HL-60/S4 treated with phorbol 12-myristate 13-acetate at 8.2 ng/mL for 4 days and 3 days (cell line): ENCODE measurements at regions not wholly inside any gene's neighbourhood (a gene's known extent, or its start where the extent isn't known, plus 50 kb on each side); places are given as distances from the start of the nearest gene placed in this dataset.

ENCODE experiments used
- in situ Hi-C: fragments of 300-500 bp; cut with MboI; formaldehyde crosslinking; loops from 2 replicates; pipeline ENCODE4 v1.15.0; 2022; ENCODE audit warnings: low sequenced_read_pairs

DNA sequence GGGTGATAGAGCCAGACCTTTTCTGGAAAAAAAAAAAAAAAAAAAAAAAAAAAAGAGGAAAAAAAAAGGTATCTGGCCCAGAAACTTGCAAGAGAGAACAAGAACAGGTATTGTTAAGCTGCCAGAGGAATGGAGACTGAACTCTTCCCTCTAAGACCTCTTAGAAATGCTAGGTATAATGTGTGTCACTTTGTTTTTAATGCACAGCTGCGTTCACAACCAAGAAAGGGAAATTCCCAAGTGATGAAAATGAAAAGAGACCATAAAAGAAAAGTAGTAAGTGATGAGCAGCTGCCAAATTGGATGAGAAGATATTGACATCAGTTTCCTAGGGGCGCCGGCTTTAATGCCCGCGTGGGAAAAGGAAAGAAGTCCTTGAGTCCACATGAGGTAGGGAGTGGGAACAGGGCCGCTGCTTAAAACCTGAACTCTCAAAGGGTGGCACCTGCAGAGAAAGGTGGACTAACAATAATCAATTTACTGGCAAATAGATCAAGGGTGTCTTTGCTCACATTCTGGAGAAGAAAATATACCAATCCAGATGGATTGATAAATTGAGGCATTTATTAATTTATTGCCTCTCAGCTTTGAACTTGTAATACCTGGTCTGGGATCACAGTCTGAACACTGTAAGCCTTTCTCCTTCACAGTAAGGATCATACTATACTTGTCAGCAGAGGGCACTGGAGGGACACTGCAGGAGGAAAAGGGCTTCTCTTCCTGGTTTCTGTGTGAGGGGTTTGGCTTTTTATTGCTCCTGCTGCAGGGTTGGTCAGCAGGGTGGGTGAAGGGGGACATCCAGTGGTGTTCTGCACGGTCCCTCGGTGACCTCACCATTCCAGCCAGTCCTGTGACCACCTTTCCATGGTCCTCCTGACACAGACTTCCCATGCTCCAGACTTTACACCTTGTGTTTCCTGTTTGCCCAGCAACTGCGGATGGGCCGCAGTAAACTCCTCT, 131.6 kb downstream of the AQP9 start:
- in situ Hi-C loops, result no loop called here

DNA sequence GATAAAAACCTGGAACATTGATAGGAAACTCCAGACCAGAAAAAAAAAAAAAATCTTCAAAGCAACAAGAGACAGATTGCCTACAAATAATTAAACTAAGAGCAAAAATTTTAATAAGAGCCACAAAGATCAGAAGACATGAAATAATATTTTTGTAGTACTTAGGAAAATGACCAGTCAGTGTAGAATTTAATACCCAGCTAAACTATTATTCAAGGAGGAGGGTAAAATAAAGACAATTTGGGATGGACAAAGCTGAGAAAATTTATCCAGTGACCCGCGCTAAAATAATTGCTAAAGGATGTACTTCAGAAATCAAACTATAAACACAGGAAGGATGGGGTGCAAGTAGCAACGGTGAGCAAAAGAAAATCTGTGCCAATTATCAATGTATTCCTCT, 133.2 kb downstream of the AQP9 start:
- in situ Hi-C loops, result no loop called here

DNA sequence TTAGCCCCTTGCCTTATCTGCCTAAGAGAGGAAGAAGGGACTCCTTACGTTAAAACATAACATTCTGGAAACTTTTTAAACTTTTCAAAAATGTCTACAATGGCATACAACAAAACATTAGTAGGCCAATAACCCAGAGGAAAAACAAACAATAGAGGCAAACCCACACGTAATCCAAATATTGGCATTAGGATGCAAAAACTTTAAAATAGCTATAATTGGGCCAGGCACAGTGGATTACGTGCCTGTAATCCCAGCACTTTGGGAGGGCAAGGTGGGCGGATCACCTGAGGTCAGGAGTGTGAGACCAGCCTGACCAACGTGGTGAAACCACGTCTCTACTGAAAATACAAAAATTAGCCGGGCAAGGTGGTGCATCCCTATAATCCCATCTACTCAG, 134.9 kb downstream of the AQP9 start:
- in situ Hi-C loops, result no loop called here

DNA sequence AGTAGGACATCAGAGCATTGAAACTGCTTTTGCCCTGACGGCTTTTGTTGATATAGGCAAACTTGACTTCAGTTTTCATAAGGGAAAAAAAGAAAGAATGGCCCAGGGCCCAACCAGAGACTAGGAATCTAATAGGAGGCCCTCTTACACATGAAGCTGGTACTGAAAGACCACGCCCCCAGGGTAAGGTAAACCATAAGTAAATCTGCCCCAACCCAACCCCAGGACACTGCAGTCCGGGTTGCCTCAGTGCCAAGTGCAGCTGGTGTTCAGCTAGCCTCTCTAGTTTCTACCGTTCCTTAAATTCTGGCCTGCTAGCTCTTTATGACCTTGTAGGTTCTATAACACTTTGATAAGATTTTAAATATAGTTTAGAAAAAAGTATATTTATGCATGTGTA, 136.7 kb downstream of the AQP9 start:
- in situ Hi-C loops, result no loop called here

DNA sequence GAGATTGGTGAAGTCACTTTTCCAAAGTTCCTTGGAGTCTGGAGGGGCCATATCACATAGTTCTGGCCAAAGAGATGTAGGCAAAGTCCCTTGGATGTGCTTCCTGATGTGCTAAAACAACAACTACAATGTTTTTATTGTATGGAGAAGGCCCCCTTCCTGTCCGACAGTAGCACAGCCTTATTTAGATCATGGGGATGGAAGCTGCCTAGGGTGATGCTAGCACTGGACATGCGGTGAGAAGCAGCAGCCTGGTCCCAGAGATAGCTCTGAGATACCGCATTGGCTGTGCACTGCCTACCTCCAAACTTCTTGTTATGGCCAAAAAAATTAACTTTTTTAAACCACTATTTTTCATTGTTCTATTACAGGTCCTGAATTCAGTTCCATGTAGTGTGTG, 137.6 kb downstream of the AQP9 start:
- in situ Hi-C loops, result no loop called here

DNA sequence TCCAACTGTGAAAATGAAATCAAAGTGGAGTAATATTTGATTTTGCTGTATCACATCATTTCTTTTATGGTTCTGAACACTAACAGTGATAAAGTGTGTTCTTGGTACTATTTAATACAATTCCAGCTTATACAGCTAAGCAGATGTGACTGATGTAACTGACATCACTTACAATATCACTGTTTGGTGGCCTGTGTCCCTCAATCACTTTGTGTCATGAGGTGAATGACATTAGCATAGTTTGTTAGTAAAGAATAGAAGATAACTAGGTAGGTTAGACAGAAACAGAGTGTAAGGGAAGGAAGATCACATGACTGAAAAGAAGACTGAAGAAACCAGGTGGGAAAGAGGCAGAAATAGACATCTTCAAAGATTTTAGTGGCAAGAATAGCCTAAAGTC, 138.7 kb downstream of the AQP9 start:
- in situ Hi-C loops, result no loop called here

DNA sequence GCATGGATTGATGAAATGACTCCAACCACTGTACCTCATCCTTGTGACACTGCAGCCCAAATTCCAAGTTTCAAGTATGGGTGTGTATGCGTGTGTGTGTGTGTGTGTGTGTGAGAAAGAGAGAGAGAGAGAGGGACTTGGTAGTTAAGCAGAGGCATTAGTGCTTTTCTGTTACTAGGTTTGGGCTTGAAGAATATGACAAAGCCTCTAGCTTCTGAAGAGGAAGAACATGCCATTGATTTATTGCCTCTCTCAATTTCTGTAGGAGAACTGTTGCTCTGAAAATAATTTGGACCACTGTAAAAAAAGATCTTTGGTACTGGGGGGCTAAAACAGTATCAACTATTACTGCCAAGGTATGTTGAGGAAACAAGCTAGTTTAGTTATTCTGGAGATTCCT, 139.2 kb downstream of the AQP9 start:
- in situ Hi-C loops, result no loop called here

DNA sequence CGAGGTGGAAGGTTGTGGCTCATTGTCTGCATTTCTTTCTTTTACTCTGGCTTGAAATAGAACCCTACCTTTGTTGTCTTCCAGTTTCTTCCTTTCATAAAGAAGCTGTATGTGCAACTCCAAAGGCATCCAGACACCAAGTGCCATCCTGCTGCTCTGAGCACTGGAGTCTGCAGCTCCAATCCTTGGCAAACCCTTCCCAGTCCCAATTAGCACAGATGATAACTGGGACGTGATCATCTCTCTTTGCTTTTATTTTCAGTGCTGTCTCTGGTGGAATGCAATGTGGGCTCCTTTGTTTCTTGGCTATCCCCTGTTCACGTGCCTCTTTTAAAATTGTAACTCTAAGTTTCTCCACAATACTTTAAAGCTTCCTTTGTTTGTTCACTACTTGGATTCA, 140.9 kb downstream of the AQP9 start:
- in situ Hi-C loops, result no loop called here

DNA sequence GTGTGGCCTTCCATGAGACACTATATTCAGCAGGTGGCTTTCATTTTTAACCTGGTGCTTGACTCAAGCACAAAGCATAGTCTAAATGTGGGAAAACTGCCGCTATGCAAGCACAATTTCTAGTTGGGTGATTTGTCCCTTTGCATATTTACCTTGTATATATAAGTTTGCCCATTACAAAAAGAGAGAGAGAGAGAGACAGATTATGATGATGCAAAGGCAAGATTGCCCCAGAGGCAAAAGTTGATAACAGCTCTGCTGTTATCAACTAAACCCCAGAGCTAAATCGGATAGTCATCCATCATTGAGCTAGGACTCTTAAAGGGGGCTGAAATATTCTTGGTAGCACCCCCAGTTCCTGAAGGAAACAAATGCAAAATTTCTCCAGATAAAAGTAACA, 141.5 kb downstream of the AQP9 start:
- in situ Hi-C loops, result no loop called here

DNA sequence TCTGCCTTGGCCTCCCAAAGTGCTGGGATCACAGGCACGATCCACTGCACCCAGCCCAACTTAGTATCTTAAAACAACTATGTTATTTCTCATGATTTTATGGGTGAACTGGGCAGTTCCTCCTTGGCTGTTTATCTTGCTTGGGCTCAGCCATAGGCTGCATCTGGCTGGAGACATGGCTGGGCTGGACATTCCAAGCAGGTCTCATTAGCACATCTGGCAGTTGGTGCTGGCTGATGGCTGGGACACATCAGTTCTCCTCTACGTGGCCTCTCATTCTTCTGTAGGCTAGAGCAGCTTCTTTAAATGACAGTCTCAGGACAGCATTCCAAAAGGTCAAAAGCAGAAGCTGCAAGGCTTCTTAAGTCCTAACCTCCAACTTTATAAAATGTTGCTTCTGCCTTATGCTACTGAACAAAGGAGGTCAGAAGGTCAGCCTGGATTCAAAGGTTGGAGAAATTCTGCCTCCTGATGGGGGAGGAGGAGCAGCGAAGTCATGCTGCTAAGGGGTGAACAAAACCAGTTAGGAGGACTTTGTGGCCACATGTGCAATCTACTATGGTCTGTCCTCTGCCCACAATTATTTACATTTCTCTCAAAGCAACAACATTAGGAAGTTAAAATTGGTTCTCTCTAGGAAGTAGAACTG, 144.0 kb downstream of the AQP9 start:
- in situ Hi-C loops, result no loop called here

DNA sequence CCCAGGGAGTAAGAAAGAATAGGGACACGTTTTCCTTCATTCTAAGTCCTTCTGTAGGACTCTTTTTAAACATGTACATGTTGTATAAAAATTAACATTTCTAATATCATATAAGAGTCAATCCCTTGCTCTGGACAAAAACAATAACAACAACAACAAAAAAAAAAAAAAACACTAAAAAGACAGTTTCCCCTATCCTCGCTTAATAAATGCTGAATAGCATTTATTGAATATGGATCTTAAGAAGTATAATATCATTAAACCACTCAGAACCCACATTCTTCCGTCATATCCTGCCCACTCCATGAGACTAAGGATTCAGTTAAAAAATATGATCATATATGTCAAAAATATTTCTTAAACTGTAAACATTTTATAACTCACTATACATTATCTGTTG, 145.1 kb downstream of the AQP9 start:
- in situ Hi-C loops, result no loop called here

DNA sequence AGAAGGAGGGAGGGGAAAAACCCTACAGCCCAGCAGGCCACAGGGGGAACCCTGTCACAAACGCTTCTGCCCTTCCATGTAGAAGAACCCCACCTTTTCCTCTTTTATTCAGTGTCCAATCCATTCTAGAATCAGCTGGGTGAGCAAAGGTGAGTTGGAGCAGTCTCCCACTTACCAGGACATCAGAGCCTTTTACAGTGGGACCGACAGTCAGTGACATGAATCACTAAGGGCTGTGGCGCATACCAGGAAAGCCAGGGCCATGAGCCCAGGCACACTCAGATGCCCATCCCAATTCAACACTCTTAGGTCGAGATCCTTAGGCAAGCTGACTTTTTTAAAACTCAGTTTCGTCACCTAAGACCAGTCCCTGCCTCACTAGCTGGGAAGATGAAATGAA, 146.1 kb downstream of the AQP9 start:
- in situ Hi-C loops, result no loop called here

DNA sequence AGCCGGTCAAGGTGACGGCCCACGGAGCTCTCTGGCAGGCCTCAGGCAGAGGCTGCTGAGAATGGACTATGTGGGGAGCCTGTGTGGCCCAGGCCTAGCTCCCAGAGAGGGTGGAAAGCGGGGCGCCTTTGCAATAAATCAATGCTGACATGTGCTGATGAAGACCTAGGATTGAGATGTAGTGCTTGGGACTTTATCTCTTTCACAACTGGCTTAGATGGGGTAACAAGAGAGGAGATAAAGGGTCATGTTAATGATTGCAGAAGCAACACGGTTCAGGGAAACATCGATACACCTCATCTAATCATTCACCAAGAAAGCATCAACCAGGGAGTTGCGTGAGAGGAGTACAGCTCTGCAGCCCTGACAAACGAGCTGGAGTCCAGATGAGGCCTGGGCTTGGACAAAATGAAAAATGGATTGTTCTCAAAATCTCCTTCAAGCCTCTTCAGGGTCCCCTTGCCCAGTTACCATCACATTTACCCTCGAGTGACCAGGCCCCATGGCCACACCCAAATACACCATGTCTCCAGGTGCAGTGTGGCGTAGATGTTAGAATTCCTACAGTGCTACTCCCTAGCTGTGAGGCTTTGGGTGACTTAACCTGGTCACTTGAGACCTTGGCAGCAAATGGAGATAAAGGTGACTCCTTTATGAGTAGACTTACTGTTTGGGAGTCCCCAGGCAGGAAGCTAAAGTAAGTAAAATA, 146.4 kb upstream of the LIPC start:
- in situ Hi-C loops, result no loop called here

DNA sequence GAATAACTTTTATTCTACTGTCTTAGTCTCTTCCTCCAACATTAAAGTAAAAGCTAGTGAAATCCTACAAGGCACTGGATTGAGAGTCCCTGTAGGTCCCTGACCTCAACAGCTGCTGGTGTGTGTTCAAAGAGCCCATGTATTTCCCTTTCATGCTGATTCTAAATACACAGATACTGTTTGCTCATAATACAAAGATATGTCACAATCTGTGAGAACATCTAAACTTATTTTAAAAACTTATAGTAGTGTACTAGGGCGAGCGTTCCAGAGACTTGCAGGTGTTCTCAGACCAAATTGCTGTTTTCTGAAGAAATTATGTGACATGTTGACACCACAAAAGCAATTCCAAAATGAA, 145.9 kb upstream of the LIPC start:
- in situ Hi-C loops, result no loop called here

DNA sequence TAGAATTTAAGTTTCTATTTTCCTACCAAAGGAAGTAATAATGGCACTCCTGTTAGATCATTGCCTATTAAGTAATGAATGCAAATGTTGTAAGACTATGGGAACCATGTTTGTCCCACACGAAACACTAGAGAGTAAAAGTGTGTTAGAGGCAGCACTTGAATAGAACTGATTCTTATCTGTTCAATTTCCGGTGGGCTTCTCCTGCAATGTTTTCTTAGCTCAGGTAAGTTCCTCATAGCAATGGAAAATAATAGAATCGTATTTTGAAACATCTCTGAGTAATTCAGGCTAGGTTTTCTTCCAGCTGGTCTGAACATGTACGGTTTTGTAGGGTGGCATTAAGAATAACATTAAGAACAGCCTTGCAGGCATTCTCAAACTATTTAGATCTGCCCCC, 145.3 kb upstream of the LIPC start:
- in situ Hi-C loops, result no loop called here

DNA sequence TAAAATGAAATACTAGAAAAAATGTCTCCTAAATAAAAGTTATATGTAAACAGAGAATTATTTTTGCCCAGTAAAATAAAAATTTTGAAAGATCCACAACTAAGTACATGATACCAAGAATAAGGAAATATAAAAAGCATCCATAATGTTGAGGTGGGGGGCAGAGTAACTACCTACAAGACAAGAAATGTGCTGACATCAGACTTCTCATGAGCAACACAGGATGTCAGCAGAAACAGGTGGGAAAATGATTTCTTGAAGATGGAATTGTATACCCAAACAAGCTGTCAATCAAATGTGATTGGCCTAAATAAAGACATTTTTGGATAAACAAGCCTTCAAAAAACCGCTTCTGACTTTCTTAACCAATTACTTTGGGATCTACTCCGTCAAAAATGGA, 143.9 kb upstream of the LIPC start:
- in situ Hi-C loops, result no loop called here

DNA sequence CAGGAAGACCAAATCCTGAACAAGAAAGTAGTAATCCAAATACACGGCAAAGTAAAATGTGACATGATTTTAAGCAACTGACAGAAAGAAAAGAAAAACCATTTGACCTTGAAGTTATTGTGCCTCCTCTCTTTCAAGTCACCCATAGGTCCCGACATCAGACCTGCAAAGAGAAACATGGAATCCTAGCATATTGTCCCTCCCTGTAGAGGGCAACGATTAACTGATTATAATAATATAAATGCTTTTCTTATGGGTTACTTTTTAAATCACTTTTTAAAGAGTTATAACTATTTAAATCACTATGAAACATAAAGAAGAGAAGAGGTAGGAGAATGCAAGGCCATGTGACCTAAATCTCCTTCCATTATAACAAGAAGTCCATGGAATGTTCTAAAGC, 143.2 kb upstream of the LIPC start:
- in situ Hi-C loops, result no loop called here

DNA sequence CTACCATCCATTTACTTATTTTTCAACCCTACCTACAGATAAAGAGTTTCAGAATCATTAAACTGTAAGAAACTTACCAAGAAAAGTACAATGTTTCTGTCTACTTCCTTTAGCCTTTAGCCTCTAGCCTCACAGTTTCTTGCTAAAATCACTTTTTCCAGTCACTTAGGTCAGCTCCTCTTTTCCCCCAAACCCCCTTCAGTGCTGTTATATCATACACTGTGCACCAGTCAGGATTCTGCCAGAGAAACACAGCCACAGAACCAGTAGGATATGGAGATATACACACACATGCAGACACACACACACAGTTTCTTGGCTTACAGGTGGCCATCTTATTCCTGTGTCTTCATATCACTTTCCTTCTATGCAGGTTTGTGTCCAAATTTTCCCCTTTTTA, 139.9 kb upstream of the LIPC start:
- in situ Hi-C loops, result no loop called here

DNA sequence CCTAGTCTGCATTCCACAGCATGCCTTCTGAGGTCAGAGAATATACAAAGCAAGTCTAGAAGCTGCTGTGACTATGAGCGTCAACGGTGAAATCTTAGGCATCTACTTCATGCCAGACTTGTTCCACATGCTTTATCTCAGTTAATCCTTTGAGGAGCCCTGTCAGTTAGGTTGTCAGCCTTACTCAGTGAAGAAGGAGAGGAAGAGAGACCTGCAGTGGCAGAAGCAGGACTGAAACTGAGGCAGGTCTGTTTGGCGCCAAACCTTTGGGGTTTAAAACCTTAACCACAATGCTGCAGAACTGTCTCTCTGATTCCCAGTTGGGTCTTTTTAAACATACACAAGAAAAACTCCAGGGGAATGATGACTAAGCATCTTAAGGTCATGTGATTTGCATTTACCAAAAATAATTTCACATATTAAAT, 139.0 kb upstream of the LIPC start:
- in situ Hi-C loops, result no loop called here

DNA sequence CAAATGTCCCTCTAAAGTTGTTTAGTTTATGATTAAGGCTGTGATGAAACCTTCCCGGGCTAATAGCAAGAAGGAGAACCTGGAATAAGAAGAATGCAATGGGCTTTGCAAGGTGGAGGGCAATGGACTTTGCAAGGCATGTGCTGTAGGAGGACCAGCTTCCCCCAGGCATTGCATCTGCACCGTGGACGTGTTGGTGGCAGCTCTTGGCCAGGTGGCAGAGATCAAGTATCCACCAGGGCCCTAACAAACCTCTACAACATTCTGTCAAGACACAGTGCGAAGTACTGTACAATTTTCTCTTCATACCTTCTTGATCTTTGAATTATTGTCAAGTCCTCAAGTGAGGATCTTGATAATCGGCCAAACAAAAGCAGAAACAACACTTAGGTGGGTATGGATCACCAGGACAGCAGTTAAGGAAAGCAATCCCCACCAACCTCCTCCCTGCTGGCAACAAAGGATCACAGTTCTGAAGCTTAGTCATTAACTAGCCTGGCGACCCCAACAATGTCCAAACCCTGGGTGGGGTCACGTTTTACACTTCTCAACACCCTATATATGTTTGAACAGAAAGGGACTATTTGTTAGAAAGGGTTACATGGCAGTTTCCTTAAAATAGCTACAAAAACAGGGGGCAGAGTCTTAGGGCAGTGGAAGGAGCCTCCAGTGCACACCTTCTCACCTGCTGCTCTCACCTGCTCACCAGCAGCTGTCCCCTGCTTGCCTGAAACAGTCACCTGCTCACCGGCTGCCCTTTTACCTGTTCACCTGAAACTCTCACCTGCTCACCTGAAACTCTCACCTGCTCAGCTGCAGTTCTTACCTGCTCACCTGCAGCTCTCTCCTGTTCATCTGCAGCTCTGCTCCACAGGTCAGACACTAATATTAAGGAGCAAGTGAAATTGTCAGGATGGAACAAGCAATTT, 137.9 kb upstream of the LIPC start:
- in situ Hi-C loops, result no loop called here
